ENCODE measurements at regions not wholly inside any gene's neighbourhood (a gene's known extent, or its start where the extent isn't known, plus 50 kb on each side); places are given as distances from the start of the nearest gene placed in this dataset.

GRCh38 chr14:25904446-25904845 lies 693.4 kb downstream of the NOVA1 start:
- Histone ChIP-seq H3K9me3 (no peaks in the 10 kb centered on the region), H3K27ac (no peak overlapping the region), H3K4me1 (ENCODE audit: control insufficient read depth in 1 of 2, low read depth in 2 of 2) (no peaks in the 10 kb centered on the region), H3K27me3 (replicated peaks; ENCODE audit: insufficient read depth) (no peaks in the 10 kb centered on the region), H3K36me3 (no peaks in the 10 kb centered on the region), H3K4me3 (no peak overlapping the region)
- no peak for DNase-seq (ENCODE audit: low spot score)
- no peak for ATAC-seq (ENCODE audit: insufficient number of reproducible peaks, low FRiP score, low read depth)
- TF ChIP-seq CTCF (IDR thresholded peaks at IDR 0.05), result no peak

GRCh38 chr14:25899197-25899596 lies 698.6 kb downstream of the NOVA1 start:
- DNase-seq (ENCODE audit: low spot score) (no peak), ATAC-seq (ENCODE audit: insufficient number of reproducible peaks, low FRiP score, low read depth) (no peak)
- Histone ChIP-seq H3K4me3 (no peak overlapping the region), H3K4me1 (ENCODE audit: control insufficient read depth in 1 of 2, low read depth in 2 of 2) (no peaks in the 10 kb centered on the region), H3K27ac (no peak overlapping the region), H3K9me3 (no peaks in the 10 kb centered on the region), H3K36me3 (no peaks in the 10 kb centered on the region), H3K27me3 (replicated peaks; ENCODE audit: insufficient read depth) (no peaks in the 10 kb centered on the region)
- no peak for TF ChIP-seq CTCF (IDR thresholded peaks at IDR 0.05)

GRCh38 chr14:25896777-25897176 lies 701.1 kb downstream of the NOVA1 start:
- no peak overlapping the region for H3K4me3 ChIP-seq
- no peaks in the 10 kb centered on the region for H3K36me3 ChIP-seq
- H3K27ac ChIP-seq, result no peak overlapping the region
- TF ChIP-seq CTCF (IDR thresholded peaks at IDR 0.05), result no peak
- DNase-seq (ENCODE audit: low spot score), result no peak
- no peaks in the 10 kb centered on the region for H3K4me1 ChIP-seq (ENCODE audit: control insufficient read depth in 1 of 2, low read depth in 2 of 2)
- ATAC-seq (ENCODE audit: insufficient number of reproducible peaks, low FRiP score, low read depth), result no peak
- no peaks in the 10 kb centered on the region for H3K9me3 ChIP-seq
- H3K27me3 ChIP-seq (replicated peaks; ENCODE audit: insufficient read depth), result no peaks in the 10 kb centered on the region

- H3K9me3 ChIP-seq, result no peaks in the 10 kb centered on the region
- no peak for TF ChIP-seq CTCF (IDR thresholded peaks at IDR 0.05)
- no peaks in the 10 kb centered on the region for H3K27me3 ChIP-seq (replicated peaks; ENCODE audit: insufficient read depth)
- no peak for DNase-seq (ENCODE audit: low spot score)
- H3K4me3 ChIP-seq, result no peak overlapping the region
- no peaks in the 10 kb centered on the region for H3K36me3 ChIP-seq
- H3K4me1 ChIP-seq (ENCODE audit: control insufficient read depth in 1 of 2, low read depth in 2 of 2), result no peaks in the 10 kb centered on the region
- H3K27ac ChIP-seq, result no peak overlapping the region
- no peak for ATAC-seq (ENCODE audit: insufficient number of reproducible peaks, low FRiP score, low read depth)
Observed at GRCh38 chr14:25895740-25896139, 702.1 kb downstream of the NOVA1 start.

- Histone ChIP-seq H3K36me3 (no peaks in the 10 kb centered on the region), H3K27me3 (replicated peaks; ENCODE audit: insufficient read depth) (no peaks in the 10 kb centered on the region), H3K27ac (no peak overlapping the region), H3K4me3 (no peak overlapping the region), H3K4me1 (ENCODE audit: control insufficient read depth in 1 of 2, low read depth in 2 of 2) (no peaks in the 10 kb centered on the region), H3K9me3 (no peaks in the 10 kb centered on the region)
- no peak for TF ChIP-seq CTCF (IDR thresholded peaks at IDR 0.05)
- ATAC-seq (ENCODE audit: insufficient number of reproducible peaks, low FRiP score, low read depth) (no peak), DNase-seq (ENCODE audit: low spot score) (no peak)
Observed at GRCh38 chr14:25887251-25887878, 710.5 kb downstream of the NOVA1 start.
